T-cell (primary cell): ENCODE measurements at regions not wholly inside any gene's neighbourhood (a gene's known extent, or its start where the extent isn't known, plus 50 kb on each side); places are given as distances from the start of the nearest gene placed in this dataset.

Experiments
- ATAC-seq, 4 experiments: fragments of 200-7000 bp in 3 of 4; fragments of 150-1000 bp in 1 of 4; cut with Tn5 transposase; replicated peaks in 1 of 4; 1 replicate in 3 of 4; 2 replicates in 1 of 4; pipeline ENCODE4 v1.10.0; 2021; ENCODE audit warnings: moderate library complexity in 3 of 4, mild to moderate bottlenecking in 2 of 4, moderate number of reproducible peaks in 1 of 4
- CTCF ChIA-PET, 2 donors: fragments of 300-600 bp; sonication (Branson Sonifier 250); formaldehyde crosslinking; loops; one replicate each; lab custom pipeline; 2022; ENCODE audit warnings: antibody characterized with exemption in 2 of 2; lab: Charles Lee
- POLR2A ChIA-PET, 2 donors: fragments of 300-600 bp; sonication (Branson Sonifier 250); formaldehyde crosslinking; loops; one replicate each; lab custom pipeline; 2022; ENCODE audit warnings: antibody characterized with exemption in 2 of 2; lab: Charles Lee
- DNase-seq, 35 experiments: peaks; one replicate each; pipeline versions ENCODE4 v3.0.0 to v3.0.0-alpha.2; 2013 to 2023
- H3K27ac ChIP-seq: one replicate; pipeline ENCODE4 v1.5.1; 2013; ENCODE audit warnings: low read length
- H3K27me3 ChIP-seq, 2 experiments: replicated peaks in 1 of 2; 1 replicate in 1 of 2; 2 replicates in 1 of 2; pipeline versions ENCODE4 v1.6.1 to v1.7.0; 2013; ENCODE audit warnings: low read length in 1 of 2, mixed read lengths in 1 of 2; ENCODE audit not compliant: control insufficient read depth in 2 of 2, insufficient read depth in 2 of 2; ENCODE audit errors: extremely low read depth in 1 of 2
- H3K36me3 ChIP-seq, 2 donors: 1 replicate in 1 of 2; 2 replicates in 1 of 2; pipeline versions ENCODE4 v1.6.1 to v1.7.0; 2013; ENCODE audit warnings: low read length in 1 of 2; ENCODE audit not compliant: control insufficient read depth in 2 of 2, insufficient read depth in 1 of 2; ENCODE audit errors: extremely low read depth in 1 of 2
- H3K4me1 ChIP-seq, 2 experiments: 1 replicate in 1 of 2; 2 replicates in 1 of 2; pipeline versions ENCODE4 v1.6.1 to v1.7.0; 2013; ENCODE audit warnings: low read length in 2 of 2, mixed read lengths in 1 of 2; ENCODE audit not compliant: insufficient read depth in 2 of 2, control insufficient read depth in 1 of 2; ENCODE audit errors: extremely low read depth in 1 of 2
- H3K4me3 ChIP-seq, 2 donors: 1 replicate in 1 of 2; 2 replicates in 1 of 2; pipeline versions ENCODE4 v1.5.1 to v1.7.0; 2013; ENCODE audit warnings: mild to moderate bottlenecking in 2 of 2, low read length in 1 of 2, moderate library complexity in 1 of 2; ENCODE audit not compliant: control insufficient read depth in 1 of 2; ENCODE audit errors: extremely low read depth in 1 of 2
- H3K9me3 ChIP-seq: 2 replicates; pipeline ENCODE4 v1.7.0; 2013
- H3K27ac Mint-ChIP-seq, 2 donors: one replicate each; pipeline ENCODE4 v1.8.0; 2020 to 2021; ENCODE audit warnings: mild to moderate bottlenecking in 2 of 2, mixed read lengths in 2 of 2
- H3K27me3 Mint-ChIP-seq, 2 donors: one replicate each; pipeline ENCODE4 v1.8.0; 2021 to 2022; ENCODE audit warnings: mixed read lengths in 2 of 2
- H3K36me3 Mint-ChIP-seq: one replicate; pipeline ENCODE4 v1.8.0; 2021; ENCODE audit warnings: mixed read lengths
- H3K4me1 Mint-ChIP-seq, 3 donors: one replicate each; pipeline ENCODE4 v1.8.0; 2020 to 2022; ENCODE audit warnings: mixed read lengths in 3 of 3, mild to moderate bottlenecking in 1 of 3
- H3K4me3 Mint-ChIP-seq, 3 donors: one replicate each; pipeline ENCODE4 v1.8.0; 2020 to 2022; ENCODE audit warnings: mild to moderate bottlenecking in 3 of 3, mixed read lengths in 3 of 3, moderate library complexity in 3 of 3
- H3K9me3 Mint-ChIP-seq, 3 donors: one replicate each; pipeline ENCODE4 v1.8.0; 2020 to 2022; ENCODE audit warnings: mixed read lengths in 3 of 3
- WGBS: methylation state at CpG from one replicate; pipeline ENCODE4 v1.1.5; 2013; ENCODE audit warnings: missing lambda C conversion rate; ENCODE audit not compliant: insufficient coverage; 5-methylcytosine and 5-hydroxymethylcytosine counted together

- POLR2A ChIA-PET, result no interaction called here
- H3K27ac ChIP-seq, result no peak overlapping the region
- H3K4me1 Mint-ChIP-seq, result no peaks in the 10 kb centered on the region
- H3K36me3 ChIP-seq, result no peaks in the 10 kb centered on the region
- DNase-seq (no peak), ATAC-seq (no peak)
- no peak overlapping the region for H3K4me3 Mint-ChIP-seq
- no peaks in the 10 kb centered on the region for H3K36me3 Mint-ChIP-seq
- H3K4me1 ChIP-seq, result no peaks in the 10 kb centered on the region
- no peak overlapping the region for H3K27ac Mint-ChIP-seq
- H3K4me3 ChIP-seq, result no peak overlapping the region
- CTCF ChIA-PET, result no interaction called here
- H3K9me3 ChIP-seq, result no peaks in the 10 kb centered on the region
- H3K27me3 Mint-ChIP-seq, result no peaks in the 10 kb centered on the region
- H3K9me3 Mint-ChIP-seq, result peaks cover 0 to 4% (median 0%) of the 10 kb centered on the region in 3 donors
- no peaks in the 10 kb centered on the region for H3K27me3 ChIP-seq
Measured at GRCh38 chrX:117752745-117753144, 363.9 kb downstream of the KLHL13 start.

DNA sequence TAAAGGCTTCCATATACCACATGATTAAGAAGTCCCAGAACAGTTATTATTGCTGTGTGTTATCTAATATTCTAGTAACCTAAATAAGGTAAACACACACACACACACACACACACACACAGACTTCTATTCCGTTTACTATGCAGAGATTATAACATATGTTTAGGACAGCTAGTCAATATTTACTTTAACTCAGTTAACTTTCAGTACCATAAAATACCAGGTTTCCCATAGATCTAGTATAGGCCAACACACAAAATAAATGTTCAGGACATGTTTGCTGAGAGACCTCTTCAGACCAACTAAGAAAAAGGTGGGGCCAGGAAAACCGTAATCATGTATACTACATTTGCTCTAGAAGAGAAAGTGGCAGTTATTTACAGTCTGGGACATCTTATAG lies 365.5 kb downstream of the KLHL13 start:
- POLR2A ChIA-PET, result no interaction called here
- H3K4me1 Mint-ChIP-seq, result no peaks in the 10 kb centered on the region
- no peak overlapping the region for H3K4me3 Mint-ChIP-seq
- peaks cover 0 to 4% (median 3%) of the 10 kb centered on the region in 3 donors for H3K9me3 Mint-ChIP-seq
- CTCF ChIA-PET, result no interaction called here
- no peak overlapping the region for H3K27ac ChIP-seq
- H3K9me3 ChIP-seq, result no peaks in the 10 kb centered on the region
- no peak overlapping the region for H3K27ac Mint-ChIP-seq
- H3K36me3 ChIP-seq, result no peaks in the 10 kb centered on the region
- WGBS, result no CpG with 5 or more reads among the region's 2 CpGs
- ATAC-seq (no peak), DNase-seq (no peak)
- H3K4me1 ChIP-seq, result no peaks in the 10 kb centered on the region
- no peaks in the 10 kb centered on the region for H3K27me3 ChIP-seq
- H3K36me3 Mint-ChIP-seq, result no peaks in the 10 kb centered on the region
- H3K27me3 Mint-ChIP-seq, result no peaks in the 10 kb centered on the region
- H3K4me3 ChIP-seq, result no peak overlapping the region

DNA sequence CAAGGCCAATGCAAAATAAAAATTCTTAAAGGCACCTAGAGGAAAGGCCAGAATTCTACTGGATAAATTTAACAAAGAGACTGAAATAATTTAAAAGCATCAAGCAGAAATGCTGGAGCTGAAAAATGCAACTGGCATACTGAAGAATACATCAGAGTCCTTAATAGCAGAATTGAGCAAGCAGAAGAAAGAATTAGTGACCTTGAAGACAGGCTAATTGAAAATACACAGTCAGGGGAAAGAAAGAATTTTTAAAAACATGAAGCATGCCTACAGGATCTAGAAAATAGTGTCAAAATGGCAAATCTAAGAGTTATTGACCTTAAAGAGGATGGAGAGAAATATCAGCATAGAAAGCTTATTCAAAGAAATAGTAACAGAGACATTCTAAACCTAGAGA lies 371.7 kb downstream of the KLHL13 start:
- no peaks in the 10 kb centered on the region for H3K36me3 ChIP-seq
- CTCF ChIA-PET, result no interaction called here
- H3K36me3 Mint-ChIP-seq, result no peaks in the 10 kb centered on the region

GRCh38 chrX:117743469-117744251 lies 372.9 kb downstream of the KLHL13 start:
- Mint-ChIP-seq H3K4me3 (no peak overlapping the region), H3K4me1 (no peaks in the 10 kb centered on the region), H3K27me3 (no peaks in the 10 kb centered on the region), H3K27ac (no peak overlapping the region), H3K9me3 (peaks cover 0 to 13% (median 12%) of the 10 kb centered on the region in 3 donors), H3K36me3 (no peaks in the 10 kb centered on the region)
- Histone ChIP-seq H3K36me3 (no peaks in the 10 kb centered on the region), H3K4me3 (no peak overlapping the region), H3K27ac (no peak overlapping the region), H3K9me3 (no peaks in the 10 kb centered on the region), H3K4me1 (no peaks in the 10 kb centered on the region), H3K27me3 (no peaks in the 10 kb centered on the region)
- DNase-seq (no peak), ATAC-seq (no peak)
- ChIA-PET CTCF (no interaction called here), POLR2A (no interaction called here)
- WGBS, result no CpG with 5 or more reads among the region's 3 CpGs

More for the DNA sequence above, 371.7 kb downstream of the KLHL13 start:
- Mint-ChIP-seq H3K27me3 (no peaks in the 10 kb centered on the region), H3K4me3 (no peak overlapping the region), H3K9me3 (peaks cover 0 to 13% (median 12%) of the 10 kb centered on the region in 3 donors), H3K27ac (no peak overlapping the region), H3K4me1 (no peaks in the 10 kb centered on the region)
- Histone ChIP-seq H3K27ac (no peak overlapping the region), H3K4me1 (no peaks in the 10 kb centered on the region), H3K9me3 (no peaks in the 10 kb centered on the region), H3K27me3 (no peaks in the 10 kb centered on the region), H3K4me3 (no peak overlapping the region)
- DNase-seq (no peak), ATAC-seq (no peak)
- POLR2A ChIA-PET, result no interaction called here

DNA sequence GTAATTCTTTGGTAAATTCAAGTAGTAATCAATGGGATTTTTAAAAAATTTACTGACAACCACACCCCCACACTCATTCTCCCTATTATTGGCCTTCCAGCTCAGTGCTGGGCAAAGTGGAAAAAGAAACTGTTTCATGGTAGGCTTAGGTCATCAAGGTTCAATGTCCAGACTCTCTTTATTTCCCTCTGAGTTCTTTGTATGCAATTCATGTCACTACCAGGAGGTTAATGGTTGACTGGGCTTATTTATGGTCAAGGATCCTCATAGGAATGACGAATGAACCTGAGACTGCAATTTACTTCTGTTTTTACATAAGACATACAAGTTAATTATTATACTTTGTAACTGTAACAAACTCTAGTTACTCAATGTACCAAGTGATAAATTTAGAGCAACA lies 403.2 kb downstream of the KLHL13 start:
- Histone ChIP-seq H3K4me3 (no peak overlapping the region), H3K36me3 (no peaks in the 10 kb centered on the region), H3K27ac (no peak overlapping the region), H3K9me3 (no peaks in the 10 kb centered on the region), H3K27me3 (no peaks in the 10 kb centered on the region), H3K4me1 (no peaks in the 10 kb centered on the region)
- Mint-ChIP-seq H3K9me3 (no peaks in the 10 kb centered on the region), H3K27me3 (peaks cover 0 to 6% of the 10 kb centered on the region in 2 donors), H3K4me3 (no peak overlapping the region), H3K4me1 (no peaks in the 10 kb centered on the region), H3K36me3 (no peaks in the 10 kb centered on the region), H3K27ac (no peak overlapping the region)
- POLR2A ChIA-PET, result no interaction called here
- ATAC-seq, result no peak
- WGBS, result no CpG with 5 or more reads among the region's 1 CpG
- CTCF ChIA-PET, result no interaction called here
- DNase-seq, result no peak

DNA sequence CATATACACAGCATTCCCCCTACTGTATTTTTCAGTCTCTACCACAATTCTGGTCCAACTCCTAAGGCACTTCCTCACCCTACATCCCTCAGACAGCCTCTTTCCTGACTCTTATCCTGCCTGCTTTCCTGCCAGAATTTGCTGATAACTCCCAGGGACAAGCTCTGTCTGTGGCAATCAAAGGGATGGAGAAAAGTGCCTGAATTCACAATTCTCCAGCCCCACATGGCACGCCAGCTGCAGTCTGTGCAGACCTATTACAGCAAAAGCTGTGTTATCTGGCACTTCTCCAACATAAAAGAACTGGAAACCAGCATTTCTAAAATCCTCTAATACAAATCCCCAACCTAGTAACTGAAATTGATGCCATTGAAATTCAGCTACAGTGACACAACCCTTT lies 404.8 kb downstream of the KLHL13 start:
- peaks cover 0 to 6% of the 10 kb centered on the region in 2 donors for H3K27me3 Mint-ChIP-seq
- POLR2A ChIA-PET, result no interaction called here
- H3K36me3 ChIP-seq, result no peaks in the 10 kb centered on the region
- no peak overlapping the region for H3K27ac ChIP-seq
- H3K27ac Mint-ChIP-seq, result no peak overlapping the region
- H3K27me3 ChIP-seq, result no peaks in the 10 kb centered on the region
- no peak for ATAC-seq
- H3K4me1 ChIP-seq, result no peaks in the 10 kb centered on the region
- no peaks in the 10 kb centered on the region for H3K9me3 Mint-ChIP-seq
- no peaks in the 10 kb centered on the region for H3K9me3 ChIP-seq
- WGBS, result no CpG with 5 or more reads among the region's 1 CpG
- H3K4me1 Mint-ChIP-seq, result no peaks in the 10 kb centered on the region
- no peak overlapping the region for H3K4me3 ChIP-seq
- H3K36me3 Mint-ChIP-seq, result no peaks in the 10 kb centered on the region
- CTCF ChIA-PET, result no interaction called here
- no peak overlapping the region for H3K4me3 Mint-ChIP-seq
- no peak for DNase-seq
